Stomach (tissue), 4 donors: ENCODE measurements at regions not wholly inside any gene's neighbourhood (a gene's known extent, or its start where the extent isn't known, plus 50 kb on each side); places are given as distances from the start of the nearest gene placed in this dataset.
"Not testable (repeated sequence)": the region's sequence is repeated elsewhere in the genome, so short reads cannot be mapped to it uniquely, and the experiment has no call there.

Source experiments
- CTCF ChIP-seq, 7 experiments: fragments of 450-650 bp in 4 of 7; fragments of 200-600 bp in 3 of 7; sonication (generic) in 3 of 7; IDR thresholded peaks; one replicate each; pipeline ENCODE4 v1.5.1; 2016 to 2019; ENCODE audit warnings: antibody characterized with exemption in 7 of 7, control low read depth in 2 of 7, mild to moderate bottlenecking in 1 of 7
- EP300 ChIP-seq: sonication (generic); formaldehyde crosslinking; IDR thresholded peaks from one replicate; pipeline ENCODE4 v1.6.1; 2017; ENCODE audit warnings: antibody characterized with exemption
- POLR2A ChIP-seq, 4 donors: fragments of 450-650 bp; IDR thresholded peaks; one replicate each; pipeline ENCODE4 v1.6.1; 2016; ENCODE audit warnings: antibody characterized with exemption in 4 of 4, control low read depth in 2 of 4, mild to moderate bottlenecking in 1 of 4, moderate library complexity in 1 of 4
- POLR2AphosphoS5 ChIP-seq, 3 donors: sonication (generic); formaldehyde crosslinking; IDR thresholded peaks; one replicate each; pipeline ENCODE4 v1.6.1; 2016; ENCODE audit warnings: antibody characterized with exemption in 3 of 3

DNA sequence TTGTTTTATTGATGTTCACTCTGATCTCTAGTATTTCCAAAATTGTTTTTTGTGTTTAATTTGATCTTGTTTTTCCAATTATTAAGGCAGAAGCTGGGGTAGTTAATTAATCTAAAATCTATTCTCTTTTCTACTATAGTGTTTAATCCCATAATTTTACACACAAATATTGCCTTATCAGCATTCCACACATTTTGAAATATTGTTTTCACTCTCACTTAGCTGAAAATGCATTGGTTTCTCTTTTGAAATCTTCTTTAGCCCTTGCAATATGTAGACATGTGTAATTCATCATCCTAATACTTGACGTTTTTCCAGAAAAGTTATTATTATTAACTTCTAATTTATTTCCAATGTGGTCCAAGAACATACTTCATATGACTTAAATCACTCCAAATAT, 132.6 kb downstream of the POTEB2 start:
- not testable (repeated sequence) for TF ChIP-seq POLR2A (IDR thresholded peaks at IDR 0.05); CTCF (IDR thresholded peaks at IDR 0.05); EP300; POLR2AphosphoS5 (IDR thresholded peaks at IDR 0.05)
